Esophagus squamous epithelium (tissue), 5 donors: ENCODE measurements at regions not wholly inside any gene's neighbourhood (a gene's known extent, or its start where the extent isn't known, plus 50 kb on each side); places are given as distances from the start of the nearest gene placed in this dataset.

Experiments used
- DNase-seq: peaks from one replicate; lab custom pipeline; 2025; lab: John Stamatoyannopoulos, UW
- H3K27ac ChIP-seq, 4 donors: fragments of 200-600 bp; sonication (generic); one replicate each; pipeline ENCODE4 v1.5.1; 2016 to 2019; ENCODE audit warnings: mild to moderate bottlenecking in 1 of 4
- H3K27me3 ChIP-seq, 4 donors: fragments of 200-600 bp; sonication (generic); 1 replicate in 3 of 4; 2 replicates in 1 of 4; pipeline versions ENCODE4 v1.5.1 to v1.6.0; 2017 to 2021; ENCODE audit warnings: antibody characterized with exemption in 1 of 4
- H3K36me3 ChIP-seq, 3 donors: fragments of 200-600 bp; sonication (generic); one replicate each; pipeline ENCODE4 v1.5.1; 2016 to 2019
- H3K4me1 ChIP-seq, 3 donors: fragments of 200-600 bp; sonication (generic); one replicate each; pipeline ENCODE4 v1.5.1; 2017 to 2019
- H3K4me3 ChIP-seq, 4 donors: fragments of 200-600 bp; sonication (generic); 1 replicate in 3 of 4; 2 replicates in 1 of 4; pipeline ENCODE4 v1.5.1; 2016 to 2019; ENCODE audit warnings: mild to moderate bottlenecking in 2 of 4, moderate library complexity in 1 of 4
- H3K9me3 ChIP-seq, 3 donors: fragments of 200-600 bp; sonication (generic); one replicate each; pipeline ENCODE4 v1.5.1; 2016 to 2019
- POLR2A ChIP-seq, 4 donors: fragments of 450-650 bp; IDR thresholded peaks; one replicate each; pipeline ENCODE4 v1.6.1; 2017; ENCODE audit warnings: antibody characterized with exemption in 4 of 4, mild to moderate bottlenecking in 4 of 4, moderate library complexity in 3 of 4
- WGBS, 2 donors: methylation state at CpG; one replicate each; pipeline ENCODE4 v1.1.5; 2018; 5-methylcytosine and 5-hydroxymethylcytosine counted together
- intact Hi-C: fragments of 100-400 bp; cut with DNase I; formaldehyde crosslinking; loops from one replicate; pipeline ENCODE4 v1.15.0; 2022
- TF ChIP-seq, protein P1 (sequence below), 6 experiments: fragments of 450-650 bp in 4 of 6; fragments of 200-600 bp in 2 of 6; sonication (generic) in 2 of 6; IDR thresholded peaks; one replicate each; pipeline ENCODE4 v1.5.1; 2016 to 2019; ENCODE audit warnings: antibody characterized with exemption in 6 of 6, mild to moderate bottlenecking in 4 of 6, moderate library complexity in 4 of 6
- donor health status: DM: yes; HTN: yes; CAD: no.

DNA sequence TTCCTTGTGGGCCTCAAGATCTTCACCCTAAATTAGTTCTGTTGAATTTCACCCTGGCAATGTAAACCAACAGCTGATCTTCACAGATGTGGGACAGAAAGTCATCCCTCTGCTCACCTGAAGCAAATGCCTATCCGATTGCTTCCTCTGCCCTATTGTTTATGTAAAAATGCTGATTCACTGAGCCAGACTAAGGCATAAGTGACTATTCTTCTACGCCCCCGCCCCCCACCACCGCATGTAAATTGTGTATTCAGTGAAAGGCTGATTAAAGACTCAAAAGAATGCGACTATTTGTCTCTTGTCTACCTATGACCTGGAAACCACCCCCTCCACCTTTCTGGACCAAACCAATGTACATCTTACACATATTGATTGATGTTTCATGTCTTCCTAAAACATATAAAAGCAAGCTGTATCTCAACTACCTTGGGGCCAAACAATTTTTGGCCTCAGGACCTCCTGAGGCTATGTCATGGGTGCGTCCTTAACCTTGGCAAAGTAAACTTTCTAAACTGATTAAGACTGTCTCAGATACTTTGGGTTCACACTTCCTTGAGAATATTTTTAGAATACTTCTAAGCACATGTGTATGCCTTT lies 129.7 kb upstream of the BOD1 start:
- TF ChIP-seq, protein P1, sequence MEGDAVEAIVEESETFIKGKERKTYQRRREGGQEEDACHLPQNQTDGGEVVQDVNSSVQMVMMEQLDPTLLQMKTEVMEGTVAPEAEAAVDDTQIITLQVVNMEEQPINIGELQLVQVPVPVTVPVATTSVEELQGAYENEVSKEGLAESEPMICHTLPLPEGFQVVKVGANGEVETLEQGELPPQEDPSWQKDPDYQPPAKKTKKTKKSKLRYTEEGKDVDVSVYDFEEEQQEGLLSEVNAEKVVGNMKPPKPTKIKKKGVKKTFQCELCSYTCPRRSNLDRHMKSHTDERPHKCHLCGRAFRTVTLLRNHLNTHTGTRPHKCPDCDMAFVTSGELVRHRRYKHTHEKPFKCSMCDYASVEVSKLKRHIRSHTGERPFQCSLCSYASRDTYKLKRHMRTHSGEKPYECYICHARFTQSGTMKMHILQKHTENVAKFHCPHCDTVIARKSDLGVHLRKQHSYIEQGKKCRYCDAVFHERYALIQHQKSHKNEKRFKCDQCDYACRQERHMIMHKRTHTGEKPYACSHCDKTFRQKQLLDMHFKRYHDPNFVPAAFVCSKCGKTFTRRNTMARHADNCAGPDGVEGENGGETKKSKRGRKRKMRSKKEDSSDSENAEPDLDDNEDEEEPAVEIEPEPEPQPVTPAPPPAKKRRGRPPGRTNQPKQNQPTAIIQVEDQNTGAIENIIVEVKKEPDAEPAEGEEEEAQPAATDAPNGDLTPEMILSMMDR (IDR thresholded peaks at IDR 0.05): no peak
- TF ChIP-seq POLR2A (IDR thresholded peaks at IDR 0.05): no peak
- Histone ChIP-seq H3K27ac (no peak overlapping the region), H3K27me3 (no peaks in the 10 kb centered on the region), H3K4me1 (no peaks in the 10 kb centered on the region), H3K4me3 (no peak overlapping the region), H3K36me3 (no peaks in the 10 kb centered on the region), H3K9me3 (no peaks in the 10 kb centered on the region)
- no peak for DNase-seq
- WGBS, 2 donors: 69 to 76% methylated on average over 5 of the region's 6 CpGs
- intact Hi-C loops: no loop called here

DNA sequence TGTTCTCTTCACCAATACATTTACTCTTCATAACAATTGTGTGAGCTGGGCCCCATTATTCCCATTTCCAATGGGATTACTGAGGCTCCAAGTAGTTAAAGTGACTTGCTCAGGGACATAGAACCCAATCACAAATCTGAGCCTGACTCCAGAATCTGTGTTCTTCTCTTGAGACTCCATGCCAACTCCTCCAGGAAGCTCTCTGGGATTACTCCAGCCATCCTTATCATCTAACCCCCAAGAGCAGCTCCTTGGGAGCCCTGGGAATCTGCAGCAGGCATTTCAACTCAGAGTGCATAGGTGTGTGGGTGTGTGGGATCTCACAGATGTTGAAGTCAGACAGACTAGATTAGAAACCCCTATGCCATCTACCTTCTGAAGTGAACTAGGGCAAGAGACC lies 131.4 kb upstream of the BOD1 start:
- Histone ChIP-seq H3K27me3 (no peaks in the 10 kb centered on the region), H3K4me3 (no peak overlapping the region), H3K36me3 (no peaks in the 10 kb centered on the region), H3K27ac (no peak overlapping the region), H3K4me1 (no peaks in the 10 kb centered on the region), H3K9me3 (no peaks in the 10 kb centered on the region)
- TF ChIP-seq, protein P1 (IDR thresholded peaks at IDR 0.05): no peak
- TF ChIP-seq POLR2A (IDR thresholded peaks at IDR 0.05): no peak
- intact Hi-C loops: no loop called here
- DNase-seq: no peak

- Histone ChIP-seq H3K27me3 (no peaks in the 10 kb centered on the region), H3K36me3 (no peaks in the 10 kb centered on the region)
Observed at GRCh38 chr5:173750538-173751265, 134.3 kb upstream of the BOD1 start.

DNA sequence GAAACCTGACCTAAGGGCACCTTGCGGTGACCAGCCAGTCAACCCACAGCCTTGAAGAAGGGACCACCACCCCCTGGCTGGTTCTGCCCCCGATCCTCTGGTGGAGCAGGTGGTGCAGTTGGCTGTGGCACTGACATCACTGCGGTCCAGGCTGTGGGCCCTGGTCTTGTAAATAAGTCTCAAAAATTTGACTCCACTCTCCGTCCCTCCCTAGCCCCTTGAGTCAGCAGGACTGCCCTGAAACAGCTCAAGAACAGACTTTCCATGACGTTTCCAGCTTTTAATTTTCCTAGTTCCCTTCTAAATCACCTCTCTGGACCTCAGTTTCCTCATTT lies 134.8 kb upstream of the BOD1 start:
- Histone ChIP-seq H3K4me1 (no peaks in the 10 kb centered on the region), H3K27me3 (no peaks in the 10 kb centered on the region), H3K9me3 (no peaks in the 10 kb centered on the region), H3K27ac (no peak overlapping the region), H3K36me3 (no peaks in the 10 kb centered on the region), H3K4me3 (no peak overlapping the region)
- 73 to 82% methylated on average over 4 to 5 of the region's 5 CpGs for WGBS, 2 donors
- intact Hi-C loops: no loop called here
- TF ChIP-seq, protein P1 (IDR thresholded peaks at IDR 0.05): no peak
- no peak for TF ChIP-seq POLR2A (IDR thresholded peaks at IDR 0.05)
- no peak for DNase-seq

More at GRCh38 chr5:173750538-173751265, 134.3 kb upstream of the BOD1 start:
- no peak for TF ChIP-seq POLR2A (IDR thresholded peaks at IDR 0.05)
- TF ChIP-seq, protein P1 (IDR thresholded peaks at IDR 0.05): no peak
- no peak overlapping the region for H3K4me3 ChIP-seq
- no peak for DNase-seq
- H3K4me1 ChIP-seq: no peaks in the 10 kb centered on the region
- WGBS, 2 donors: 74 to 95% methylated on average over 6 to 8 of the region's 9 CpGs
- no peak overlapping the region for H3K27ac ChIP-seq
- intact Hi-C loops: no loop called here
- H3K9me3 ChIP-seq: no peaks in the 10 kb centered on the region

- TF ChIP-seq, protein P1 (IDR thresholded peaks at IDR 0.05): no peak
- no peak for TF ChIP-seq POLR2A (IDR thresholded peaks at IDR 0.05)
- intact Hi-C loops: no loop called here
- Histone ChIP-seq H3K9me3 (no peaks in the 10 kb centered on the region), H3K4me3 (no peak overlapping the region), H3K36me3 (no peaks in the 10 kb centered on the region), H3K27ac (no peak overlapping the region), H3K27me3 (no peaks in the 10 kb centered on the region), H3K4me1 (no peaks in the 10 kb centered on the region)
- DNase-seq: no peak
- 84 to 92% methylated on average over 4 of the region's 4 CpGs for WGBS, 2 donors
Observed at GRCh38 chr5:173752653-173753052, 135.5 kb upstream of the CPEB4 start.
